ENCODE measurements at regions not wholly inside any gene's neighbourhood (a gene's known extent, or its start where the extent isn't known, plus 50 kb on each side); places are given as distances from the start of the nearest gene placed in this dataset.
"Not testable (repeated sequence)": the region's sequence is repeated elsewhere in the genome, so short reads cannot be mapped to it uniquely, and the experiment has no call there.

DNA sequence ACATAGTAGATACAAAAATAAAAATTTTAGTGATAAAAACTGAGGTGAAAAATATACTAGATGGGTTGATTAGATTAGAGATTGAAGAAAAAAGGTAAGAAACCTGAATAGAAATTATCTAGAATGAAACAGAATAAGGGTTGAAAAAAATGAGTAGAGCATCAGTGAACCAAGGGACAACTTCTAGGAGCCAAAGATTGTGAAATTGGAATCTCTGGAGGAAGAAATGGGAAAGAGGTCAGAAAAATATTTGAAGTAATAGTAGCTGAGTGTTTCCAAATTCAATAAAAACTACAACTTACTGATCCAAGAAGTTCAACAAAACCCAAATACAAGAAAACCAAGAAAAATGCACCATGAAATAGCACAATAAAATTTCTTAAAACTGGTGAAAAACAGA, 116.6 kb upstream of the STARD4 start:
- TF ChIP-seq, protein P1, sequence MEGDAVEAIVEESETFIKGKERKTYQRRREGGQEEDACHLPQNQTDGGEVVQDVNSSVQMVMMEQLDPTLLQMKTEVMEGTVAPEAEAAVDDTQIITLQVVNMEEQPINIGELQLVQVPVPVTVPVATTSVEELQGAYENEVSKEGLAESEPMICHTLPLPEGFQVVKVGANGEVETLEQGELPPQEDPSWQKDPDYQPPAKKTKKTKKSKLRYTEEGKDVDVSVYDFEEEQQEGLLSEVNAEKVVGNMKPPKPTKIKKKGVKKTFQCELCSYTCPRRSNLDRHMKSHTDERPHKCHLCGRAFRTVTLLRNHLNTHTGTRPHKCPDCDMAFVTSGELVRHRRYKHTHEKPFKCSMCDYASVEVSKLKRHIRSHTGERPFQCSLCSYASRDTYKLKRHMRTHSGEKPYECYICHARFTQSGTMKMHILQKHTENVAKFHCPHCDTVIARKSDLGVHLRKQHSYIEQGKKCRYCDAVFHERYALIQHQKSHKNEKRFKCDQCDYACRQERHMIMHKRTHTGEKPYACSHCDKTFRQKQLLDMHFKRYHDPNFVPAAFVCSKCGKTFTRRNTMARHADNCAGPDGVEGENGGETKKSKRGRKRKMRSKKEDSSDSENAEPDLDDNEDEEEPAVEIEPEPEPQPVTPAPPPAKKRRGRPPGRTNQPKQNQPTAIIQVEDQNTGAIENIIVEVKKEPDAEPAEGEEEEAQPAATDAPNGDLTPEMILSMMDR (IDR thresholded peaks at IDR 0.05; ENCODE audit: insufficient read depth, low read length, poor library complexity, severe bottlenecking), result no peak
- no peak for DNase-seq (ENCODE audit: extremely low read depth, insufficient read length)
- H3K36me3 ChIP-seq (ENCODE audit: control insufficient read depth, insufficient read depth, low read length), result no peaks in the 10 kb centered on the region
- no peak overlapping the region for H3K4me3 ChIP-seq (replicated peaks; ENCODE audit: low read depth, low read length)
- H3K27me3 ChIP-seq (replicated peaks; ENCODE audit: control insufficient read depth, insufficient read depth, low read length), result no peaks in the 10 kb centered on the region

DNA sequence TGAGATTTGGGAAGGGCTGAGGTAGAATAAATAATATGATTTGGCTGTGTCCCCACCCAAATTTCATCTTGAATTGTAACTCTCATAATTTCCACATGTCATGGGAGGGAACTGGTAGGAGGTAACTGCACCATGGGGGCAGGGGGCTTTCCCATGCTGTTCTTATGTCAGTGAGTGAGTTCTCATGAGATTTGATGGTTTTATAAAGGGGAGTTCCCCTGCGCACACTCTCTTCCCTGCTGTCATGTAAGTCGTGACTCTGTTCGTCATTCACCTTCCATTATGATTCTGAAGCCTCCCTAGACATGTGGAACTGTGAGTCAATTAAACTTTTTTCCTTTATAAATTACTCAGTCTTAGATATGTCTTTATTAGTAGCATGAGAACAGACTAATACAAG, 115.5 kb upstream of the STARD4 start:
- DNase-seq (ENCODE audit: extremely low read depth, insufficient read length), result no peak
- Histone ChIP-seq H3K27me3 (replicated peaks; ENCODE audit: control insufficient read depth, insufficient read depth, low read length) (no peaks in the 10 kb centered on the region), H3K36me3 (ENCODE audit: control insufficient read depth, insufficient read depth, low read length) (no peaks in the 10 kb centered on the region), H3K4me3 (replicated peaks; ENCODE audit: low read depth, low read length) (no peak overlapping the region)
- TF ChIP-seq, protein P1 (IDR thresholded peaks at IDR 0.05; ENCODE audit: insufficient read depth, low read length, poor library complexity, severe bottlenecking), result no peak

DNA sequence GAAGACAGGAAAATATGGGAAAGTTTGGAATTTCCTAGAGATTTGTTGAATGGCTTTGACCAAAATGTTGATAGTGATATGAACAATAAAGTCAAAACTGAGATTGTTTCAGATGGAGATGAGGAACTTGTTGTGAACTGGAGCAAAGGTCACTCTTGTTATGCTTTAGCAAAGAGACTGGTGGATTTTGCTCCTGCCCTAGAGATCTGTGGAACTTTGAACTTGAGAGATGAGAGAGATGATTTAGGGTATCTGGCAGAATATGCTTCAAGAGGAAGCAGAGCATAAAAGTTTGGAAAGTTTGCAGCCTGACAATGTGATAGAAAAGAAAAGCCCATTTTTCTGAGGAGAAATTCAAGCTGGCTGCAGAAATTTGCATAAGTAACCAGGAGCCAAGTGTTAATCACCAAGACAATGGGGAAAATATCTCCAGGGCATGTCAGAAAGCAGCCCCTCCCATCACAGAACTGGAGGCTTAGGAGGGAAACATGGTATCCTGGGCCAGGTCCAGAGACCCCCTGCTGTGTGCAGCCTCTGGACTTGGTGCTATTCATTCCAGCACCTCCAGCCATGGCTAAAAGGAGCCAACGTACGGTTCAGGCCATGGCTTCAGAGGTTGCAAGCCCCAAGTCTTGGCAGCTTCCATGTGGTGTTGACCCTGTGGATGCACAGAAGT, 114.3 kb upstream of the STARD4 start:
- TF ChIP-seq, protein P1 (IDR thresholded peaks at IDR 0.05; ENCODE audit: insufficient read depth, low read length, poor library complexity, severe bottlenecking), result no peak
- no peak overlapping the region for H3K4me3 ChIP-seq (replicated peaks; ENCODE audit: low read depth, low read length)
- H3K36me3 ChIP-seq (ENCODE audit: control insufficient read depth, insufficient read depth, low read length), result no peaks in the 10 kb centered on the region
- H3K27me3 ChIP-seq (replicated peaks; ENCODE audit: control insufficient read depth, insufficient read depth, low read length), result no peaks in the 10 kb centered on the region
- DNase-seq (ENCODE audit: extremely low read depth, insufficient read length), result no peak

DNA sequence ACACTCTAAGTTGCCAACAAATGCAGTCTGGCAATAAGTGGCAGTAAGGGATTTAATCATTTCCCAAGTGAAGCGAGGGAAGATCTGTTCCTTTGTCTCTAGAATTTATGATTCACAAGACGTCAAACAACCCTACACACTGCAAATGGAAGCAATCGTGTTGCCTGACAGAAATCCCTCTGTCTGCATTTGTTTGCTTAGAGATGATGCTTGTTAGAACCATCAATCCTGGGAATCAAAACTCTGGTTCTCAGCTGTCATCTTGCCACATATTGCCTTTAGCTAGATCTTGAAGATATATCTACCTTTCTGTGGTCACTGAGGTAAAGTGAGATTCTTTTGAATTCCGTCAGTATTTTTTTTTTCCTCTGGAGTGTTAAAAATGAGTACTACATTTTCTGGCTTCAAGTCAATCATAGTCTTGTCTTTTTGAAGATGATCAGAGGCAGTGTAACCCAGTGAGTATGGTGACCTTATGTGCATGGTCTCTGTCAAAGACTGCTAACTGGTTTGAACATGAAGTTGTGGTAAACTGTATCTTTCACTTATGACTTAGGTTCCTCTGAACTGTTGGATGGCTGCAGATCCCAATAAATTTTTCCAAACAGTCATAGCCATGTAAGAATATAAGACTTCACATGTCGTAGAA, 106.4 kb upstream of the STARD4 start:
- no peaks in the 10 kb centered on the region for H3K36me3 ChIP-seq (ENCODE audit: control insufficient read depth, insufficient read depth, low read length)
- H3K27me3 ChIP-seq (replicated peaks; ENCODE audit: control insufficient read depth, insufficient read depth, low read length), result no peaks in the 10 kb centered on the region
- TF ChIP-seq, protein P1 (IDR thresholded peaks at IDR 0.05; ENCODE audit: insufficient read depth, low read length, poor library complexity, severe bottlenecking), result no peak
- no peak overlapping the region for H3K4me3 ChIP-seq (replicated peaks; ENCODE audit: low read depth, low read length)
- no peak for DNase-seq (ENCODE audit: extremely low read depth, insufficient read length)

DNA sequence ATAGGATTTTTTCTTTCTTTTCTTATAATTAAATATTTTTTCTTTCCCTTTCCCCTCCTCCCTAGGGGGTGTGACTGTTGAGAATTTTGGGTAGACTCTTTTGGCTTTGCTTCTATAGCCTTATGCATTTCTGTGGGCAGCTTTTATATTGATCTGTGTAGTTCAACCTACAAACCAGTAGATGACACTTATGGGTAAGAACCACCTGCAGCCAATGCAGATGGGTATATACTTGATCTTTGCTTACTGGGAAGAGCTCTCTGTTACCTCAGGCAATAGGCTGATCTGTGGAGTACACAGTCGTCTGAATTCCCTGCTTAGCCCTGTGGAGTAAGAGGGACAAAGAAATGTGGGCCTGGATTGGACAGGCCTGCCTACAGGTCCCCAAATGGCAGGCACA, 102.7 kb upstream of the STARD4 start:
- TF ChIP-seq, protein P1 (IDR thresholded peaks at IDR 0.05; ENCODE audit: insufficient read depth, low read length, poor library complexity, severe bottlenecking), result no peak
- Histone ChIP-seq H3K4me3 (replicated peaks; ENCODE audit: low read depth, low read length) (no peak overlapping the region), H3K36me3 (ENCODE audit: control insufficient read depth, insufficient read depth, low read length) (no peaks in the 10 kb centered on the region), H3K27me3 (replicated peaks; ENCODE audit: control insufficient read depth, insufficient read depth, low read length) (no peaks in the 10 kb centered on the region)
- no peak for DNase-seq (ENCODE audit: extremely low read depth, insufficient read length)

DNA sequence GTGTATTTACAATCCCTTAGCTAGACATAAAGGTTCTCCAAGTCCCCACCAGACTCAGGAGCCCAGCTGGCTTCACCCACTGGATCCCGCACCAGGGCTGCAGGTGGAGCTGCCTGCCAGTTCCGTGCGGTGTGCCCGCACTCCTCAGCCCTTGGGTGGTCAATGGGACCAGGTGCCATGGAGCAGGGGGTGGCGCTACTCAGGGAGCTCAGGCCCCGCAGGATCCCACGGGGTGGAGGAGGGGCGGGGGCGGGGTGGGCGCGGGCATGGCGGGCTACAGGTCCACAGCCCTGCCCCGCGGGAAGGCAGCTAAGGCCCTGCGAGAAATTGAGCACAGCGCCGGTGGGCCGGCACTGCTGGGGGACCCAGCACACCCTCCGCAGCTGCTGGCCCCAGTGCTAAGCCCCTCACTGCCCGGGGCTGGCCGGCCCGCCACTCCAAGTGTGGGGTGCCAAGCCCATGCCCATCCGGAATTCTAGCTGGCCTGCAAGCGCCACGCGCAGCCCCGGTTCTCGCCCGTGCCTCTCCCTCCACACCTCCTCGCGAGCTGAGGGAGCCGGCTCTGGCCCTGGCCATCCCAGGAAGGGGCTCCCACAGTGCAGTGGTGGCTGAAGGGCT, 99.8 kb upstream of the STARD4 start:
- not testable (repeated sequence) for DNase-seq (ENCODE audit: extremely low read depth, insufficient read length); H3K4me3 ChIP-seq (replicated peaks; ENCODE audit: low read depth, low read length); H3K27me3 ChIP-seq (replicated peaks; ENCODE audit: control insufficient read depth, insufficient read depth, low read length); H3K36me3 ChIP-seq (ENCODE audit: control insufficient read depth, insufficient read depth, low read length)
